ENCODE measurements at regions not wholly inside any gene's neighbourhood (a gene's known extent, or its start where the extent isn't known, plus 50 kb on each side); places are given as distances from the start of the nearest gene placed in this dataset.

DNA sequence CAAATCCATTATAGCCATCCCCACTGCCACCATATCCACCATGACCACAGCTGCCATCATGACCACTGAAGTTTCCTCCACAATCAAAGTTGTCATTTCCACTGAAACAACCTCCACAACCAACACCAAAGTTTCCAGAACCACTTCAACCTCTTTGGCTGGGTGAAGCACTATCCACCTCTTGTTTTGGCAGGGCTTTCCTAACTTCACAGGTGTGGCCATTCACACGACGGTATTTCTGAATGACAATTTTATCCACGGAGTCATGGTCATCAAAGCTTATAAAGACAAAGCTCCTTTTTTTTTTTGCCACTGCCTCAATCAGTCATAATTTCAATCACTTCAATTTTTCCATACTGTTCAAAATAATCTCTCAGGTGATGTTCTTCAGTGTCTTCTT, 89.8 kb upstream of the UGP2 start:
- POLR2A ChIA-PET (ENCODE audit: low non-redundant PET), result no interaction called here
- CTCF ChIA-PET, result interaction anchor here (0.6 kb wide), 2 partner anchors 12 to 21 kb away, joined by 3 read pairs; no protein-coding TSS in a partner anchor
- no peak overlapping the region for H3K27ac ChIP-seq
- DNase-seq (ENCODE audit: low spot score), result no peak
- TF ChIP-seq, protein P1, sequence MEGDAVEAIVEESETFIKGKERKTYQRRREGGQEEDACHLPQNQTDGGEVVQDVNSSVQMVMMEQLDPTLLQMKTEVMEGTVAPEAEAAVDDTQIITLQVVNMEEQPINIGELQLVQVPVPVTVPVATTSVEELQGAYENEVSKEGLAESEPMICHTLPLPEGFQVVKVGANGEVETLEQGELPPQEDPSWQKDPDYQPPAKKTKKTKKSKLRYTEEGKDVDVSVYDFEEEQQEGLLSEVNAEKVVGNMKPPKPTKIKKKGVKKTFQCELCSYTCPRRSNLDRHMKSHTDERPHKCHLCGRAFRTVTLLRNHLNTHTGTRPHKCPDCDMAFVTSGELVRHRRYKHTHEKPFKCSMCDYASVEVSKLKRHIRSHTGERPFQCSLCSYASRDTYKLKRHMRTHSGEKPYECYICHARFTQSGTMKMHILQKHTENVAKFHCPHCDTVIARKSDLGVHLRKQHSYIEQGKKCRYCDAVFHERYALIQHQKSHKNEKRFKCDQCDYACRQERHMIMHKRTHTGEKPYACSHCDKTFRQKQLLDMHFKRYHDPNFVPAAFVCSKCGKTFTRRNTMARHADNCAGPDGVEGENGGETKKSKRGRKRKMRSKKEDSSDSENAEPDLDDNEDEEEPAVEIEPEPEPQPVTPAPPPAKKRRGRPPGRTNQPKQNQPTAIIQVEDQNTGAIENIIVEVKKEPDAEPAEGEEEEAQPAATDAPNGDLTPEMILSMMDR (conservative IDR thresholded peaks at IDR 0.05; ENCODE audit: low read depth), result no peak

DNA sequence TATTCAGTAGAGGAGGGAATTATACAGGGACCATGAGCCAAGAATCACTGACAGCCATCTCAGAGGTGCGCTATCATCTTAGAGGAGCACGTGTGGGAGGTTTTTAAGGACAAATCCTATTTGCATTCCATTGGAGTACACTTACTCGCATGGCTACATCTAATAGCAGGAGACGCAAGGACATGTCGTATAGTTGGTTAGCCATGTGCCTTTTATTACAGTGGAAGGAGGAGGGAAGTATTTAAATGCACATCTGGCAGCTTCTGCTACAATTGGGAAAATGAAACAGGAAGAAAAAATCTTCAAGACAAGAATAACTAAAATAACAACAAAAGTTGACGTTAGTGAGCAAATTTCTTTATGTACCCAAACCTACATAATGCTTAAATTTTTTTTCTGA, 86.5 kb upstream of the UGP2 start:
- H3K27ac ChIP-seq, result no peak overlapping the region
- CTCF ChIA-PET, result interaction anchor here (0.6 kb wide), 1 partner anchor 19 kb away, joined by 5 read pairs; no protein-coding TSS in a partner anchor
- POLR2A ChIA-PET (ENCODE audit: low non-redundant PET), result no interaction called here

DNA sequence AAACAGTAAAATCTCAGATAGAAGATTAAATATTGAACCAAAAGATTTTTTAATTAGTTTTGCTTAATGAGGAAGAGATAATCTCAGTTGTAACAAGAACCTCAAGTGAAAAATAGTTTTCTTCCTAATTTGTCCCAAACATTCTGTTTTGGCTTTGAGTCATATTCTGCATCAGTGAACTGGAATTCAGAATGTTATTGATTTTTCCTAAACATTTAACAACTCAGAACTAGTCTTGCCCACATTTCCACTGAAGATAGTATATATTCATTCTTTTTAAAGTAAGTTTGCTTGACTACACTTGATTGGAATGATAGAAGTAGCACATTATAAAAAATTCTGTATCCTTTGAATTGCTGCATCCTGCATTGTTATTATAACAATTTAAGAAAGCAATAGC, 85.7 kb upstream of the UGP2 start:
- CTCF ChIA-PET, result no interaction called here
- TF ChIP-seq, protein P1 (conservative IDR thresholded peaks at IDR 0.05; ENCODE audit: low read depth), result no peak
- no peak overlapping the region for H3K27ac ChIP-seq
- POLR2A ChIA-PET (ENCODE audit: low non-redundant PET), result no interaction called here
- no peak for DNase-seq (ENCODE audit: low spot score)

More for the DNA sequence above, 86.5 kb upstream of the UGP2 start:
- TF ChIP-seq, protein P1 (conservative IDR thresholded peaks at IDR 0.05; ENCODE audit: low read depth), result no peak
- DNase-seq (ENCODE audit: low spot score), result no peak

DNA sequence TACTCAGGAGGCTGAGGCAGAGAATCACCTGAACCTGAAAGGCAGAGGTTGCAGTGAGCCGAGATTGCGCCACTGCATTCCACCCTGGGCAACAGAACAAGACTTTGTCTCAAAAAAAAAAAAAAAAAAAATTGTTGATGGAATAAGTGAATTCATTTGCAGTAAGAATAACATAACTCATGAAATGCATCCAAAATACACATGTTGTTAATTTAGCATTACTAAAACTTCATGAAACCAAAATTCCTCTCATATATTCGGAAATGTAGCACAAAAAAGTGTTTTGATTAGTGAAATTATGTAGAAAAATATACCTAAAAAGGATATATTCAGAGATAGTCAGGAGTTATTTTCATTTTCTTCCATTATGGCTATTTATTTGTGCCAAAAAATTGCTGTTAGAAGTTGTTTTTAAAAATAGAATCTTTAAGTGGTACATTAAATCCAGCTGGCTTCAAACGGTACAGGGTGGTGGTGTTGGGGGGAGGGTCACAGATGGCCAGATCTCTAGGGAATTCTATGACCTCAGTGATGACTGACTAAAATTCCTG, 78.2 kb upstream of the UGP2 start:
- POLR2A ChIA-PET (ENCODE audit: low non-redundant PET), result no interaction called here
- TF ChIP-seq, protein P1 (conservative IDR thresholded peaks at IDR 0.05; ENCODE audit: low read depth), result no peak

DNA sequence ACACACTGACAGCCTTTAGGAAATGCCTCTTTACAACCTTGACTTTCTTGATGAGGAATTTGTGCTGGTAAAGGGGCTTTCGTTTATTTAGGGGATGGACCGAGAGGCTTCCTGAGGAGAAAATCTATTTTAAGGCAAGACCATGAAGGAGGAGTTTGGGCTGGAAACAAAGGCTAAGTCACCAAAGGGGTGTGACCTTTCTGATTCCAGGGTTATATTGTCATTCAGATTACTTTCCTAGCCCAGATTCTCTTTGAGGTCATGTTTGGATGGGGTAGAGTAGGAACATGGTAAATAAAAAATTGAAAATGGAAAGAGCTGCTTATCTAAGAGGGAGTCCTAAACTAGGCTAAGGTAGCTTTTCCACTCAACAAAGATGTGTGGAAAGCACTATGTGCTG, 77.1 kb upstream of the UGP2 start:
- ChIA-PET CTCF (no interaction called here), POLR2A (ENCODE audit: low non-redundant PET) (no interaction called here)
- DNase-seq (ENCODE audit: low spot score), result no peak
- no peak overlapping the region for H3K27ac ChIP-seq
- TF ChIP-seq, protein P1 (conservative IDR thresholded peaks at IDR 0.05; ENCODE audit: low read depth), result no peak

More for the DNA sequence above, 78.2 kb upstream of the UGP2 start:
- H3K27ac ChIP-seq, result no peak overlapping the region
- DNase-seq (ENCODE audit: low spot score), result no peak
- CTCF ChIA-PET, result no interaction called here

DNA sequence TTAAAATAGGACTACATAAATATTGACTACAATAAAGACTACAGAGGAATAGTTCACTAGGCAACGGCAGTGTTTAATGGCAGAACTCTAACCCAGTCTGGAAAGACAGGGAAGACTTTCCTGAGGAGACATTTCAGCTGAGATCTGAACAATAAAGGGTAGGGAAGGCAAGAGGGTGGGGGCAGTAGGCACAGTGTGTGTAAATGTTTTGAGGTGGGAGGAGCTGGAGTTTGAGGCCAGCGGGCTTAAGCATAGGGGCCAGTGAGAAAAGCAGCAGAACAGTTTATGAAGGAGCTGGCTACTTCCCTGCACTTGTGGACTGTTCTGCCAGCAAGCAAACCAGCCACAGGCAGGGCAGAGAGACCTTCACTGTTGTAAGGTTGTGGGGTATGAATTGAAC, 76.6 kb upstream of the UGP2 start:
- ChIA-PET POLR2A (ENCODE audit: low non-redundant PET) (no interaction called here), CTCF (interaction anchor here (0.7 kb wide), 1 partner anchor 102 kb away, joined by 3 read pairs; no protein-coding TSS in a partner anchor)
- no peak overlapping the region for H3K27ac ChIP-seq

More for the DNA sequence above, 76.6 kb upstream of the UGP2 start:
- TF ChIP-seq, protein P1 (conservative IDR thresholded peaks at IDR 0.05; ENCODE audit: low read depth), result no peak
- DNase-seq (ENCODE audit: low spot score), result no peak

Measured in RWPE1 (cell line).